Type B pancreatic cell (in vitro differentiated cells): ENCODE measurements at regions not wholly inside any gene's neighbourhood (a gene's known extent, or its start where the extent isn't known, plus 50 kb on each side); places are given as distances from the start of the nearest gene placed in this dataset.

Source experiments
- DNase-seq: peaks from one replicate; pipeline ENCODE4 v3.0.0; 2021; ENCODE audit warnings: mixed read lengths; ENCODE audit not compliant: unreplicated experiment; ENCODE audit errors: extremely low spot score
- H3K27ac Mint-ChIP-seq: 2 replicates; pipeline ENCODE4 v1.8.0; 2021; ENCODE audit warnings: mild to moderate bottlenecking, mixed read lengths
- H3K27me3 Mint-ChIP-seq: 2 replicates; pipeline ENCODE4 v1.8.0; 2021; ENCODE audit warnings: mixed read lengths
- H3K36me3 Mint-ChIP-seq: 2 replicates; pipeline ENCODE4 v1.8.0; 2021; ENCODE audit warnings: mixed read lengths
- H3K4me1 Mint-ChIP-seq: one replicate; pipeline ENCODE4 v1.8.0; 2021; ENCODE audit warnings: mixed read lengths; ENCODE audit not compliant: unreplicated experiment
- H3K4me3 Mint-ChIP-seq: 2 replicates; pipeline ENCODE4 v1.8.0; 2021; ENCODE audit warnings: mild to moderate bottlenecking, mixed read lengths
- H3K9me3 Mint-ChIP-seq: 2 replicates; pipeline ENCODE4 v1.8.0; 2021; ENCODE audit warnings: mixed read lengths
- TF ChIP-seq, protein P1 (sequence below): fragments of 200-600 bp; sonication (generic); conservative IDR thresholded peaks from 2 replicates; pipeline ENCODE4 v1.5.0; 2021; ENCODE audit warnings: antibody characterized with exemption, mild to moderate bottlenecking

DNA sequence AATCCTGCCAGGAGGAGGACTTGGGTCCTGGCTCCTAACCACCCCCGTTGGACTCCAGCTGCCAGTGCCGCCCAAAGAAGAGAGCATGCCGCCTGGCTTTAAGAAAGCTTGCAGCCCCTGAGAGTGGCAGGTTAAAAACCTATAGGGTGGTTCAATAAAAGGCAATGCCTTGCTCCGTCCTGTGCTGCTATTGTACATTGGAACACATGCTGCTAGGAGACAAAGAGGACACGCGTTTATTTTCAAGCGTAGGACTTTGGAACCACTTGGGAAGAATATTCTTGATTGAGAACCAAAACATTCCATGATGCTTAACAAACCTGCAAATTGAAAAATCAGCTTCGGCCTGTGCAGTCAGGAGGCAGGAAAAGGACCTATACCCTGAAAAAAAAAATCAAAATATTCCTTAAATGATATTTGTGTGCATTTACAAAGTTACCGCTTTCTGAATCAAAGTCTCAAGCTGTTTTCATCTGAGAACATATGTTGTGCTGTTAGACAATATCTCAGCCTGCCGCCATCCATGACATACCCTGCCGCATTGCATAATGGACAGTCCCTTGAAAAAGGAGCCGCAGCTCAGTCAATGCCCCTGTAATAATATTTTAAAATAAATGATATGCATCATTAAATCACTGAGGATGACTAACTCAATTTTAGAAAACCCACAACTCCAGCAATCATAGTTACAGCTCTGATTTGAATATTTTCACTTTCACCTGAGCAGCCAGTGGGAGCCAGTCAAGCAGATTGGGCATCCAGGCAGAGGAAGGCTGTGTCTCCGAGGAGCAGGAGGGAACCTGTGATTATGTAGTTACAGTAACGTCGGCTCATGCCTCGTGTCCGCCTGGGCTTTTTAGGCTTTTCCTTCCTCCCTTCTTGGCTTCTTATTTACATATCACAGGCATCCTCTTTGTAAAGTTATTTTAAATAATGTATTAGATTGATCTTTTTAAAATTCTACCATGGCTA is 805.6 kb upstream of the FANCL start:
- DNase-seq = no peak
- H3K4me1 Mint-ChIP-seq = peaks cover 14% of the 10 kb centered on the region
- no peaks in the 10 kb centered on the region for H3K9me3 Mint-ChIP-seq
- H3K4me3 Mint-ChIP-seq = no peak overlapping the region
- no peak overlapping the region for H3K27ac Mint-ChIP-seq
- no peaks in the 10 kb centered on the region for H3K27me3 Mint-ChIP-seq
- TF ChIP-seq, protein P1, sequence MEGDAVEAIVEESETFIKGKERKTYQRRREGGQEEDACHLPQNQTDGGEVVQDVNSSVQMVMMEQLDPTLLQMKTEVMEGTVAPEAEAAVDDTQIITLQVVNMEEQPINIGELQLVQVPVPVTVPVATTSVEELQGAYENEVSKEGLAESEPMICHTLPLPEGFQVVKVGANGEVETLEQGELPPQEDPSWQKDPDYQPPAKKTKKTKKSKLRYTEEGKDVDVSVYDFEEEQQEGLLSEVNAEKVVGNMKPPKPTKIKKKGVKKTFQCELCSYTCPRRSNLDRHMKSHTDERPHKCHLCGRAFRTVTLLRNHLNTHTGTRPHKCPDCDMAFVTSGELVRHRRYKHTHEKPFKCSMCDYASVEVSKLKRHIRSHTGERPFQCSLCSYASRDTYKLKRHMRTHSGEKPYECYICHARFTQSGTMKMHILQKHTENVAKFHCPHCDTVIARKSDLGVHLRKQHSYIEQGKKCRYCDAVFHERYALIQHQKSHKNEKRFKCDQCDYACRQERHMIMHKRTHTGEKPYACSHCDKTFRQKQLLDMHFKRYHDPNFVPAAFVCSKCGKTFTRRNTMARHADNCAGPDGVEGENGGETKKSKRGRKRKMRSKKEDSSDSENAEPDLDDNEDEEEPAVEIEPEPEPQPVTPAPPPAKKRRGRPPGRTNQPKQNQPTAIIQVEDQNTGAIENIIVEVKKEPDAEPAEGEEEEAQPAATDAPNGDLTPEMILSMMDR = no peak
- H3K36me3 Mint-ChIP-seq = no peaks in the 10 kb centered on the region

- no peaks in the 10 kb centered on the region for H3K36me3 Mint-ChIP-seq
- no peak overlapping the region for H3K4me3 Mint-ChIP-seq
These were observed 803.6 kb upstream of the FANCL start for GRCh38 chr2:59044736-59045135.

DNA sequence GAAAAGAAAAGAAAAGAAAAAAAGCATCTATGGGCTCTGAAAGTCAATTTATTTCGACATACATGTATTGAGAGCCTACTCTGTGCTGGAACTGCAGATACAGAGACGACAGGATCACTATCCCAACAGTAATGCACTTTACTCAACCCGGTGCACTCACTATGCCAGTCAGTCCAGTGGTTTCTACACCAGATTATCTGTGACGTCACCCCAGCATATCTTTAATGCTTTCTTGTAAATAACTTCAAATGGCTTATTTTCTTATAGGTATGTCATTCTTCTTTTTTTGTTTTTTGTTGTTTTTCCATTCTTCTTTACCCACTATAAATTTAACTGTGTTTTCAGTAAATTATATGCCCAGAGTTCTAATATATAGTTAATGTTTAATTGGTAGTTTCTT is 800.0 kb upstream of the FANCL start:
- H3K27me3 Mint-ChIP-seq = no peaks in the 10 kb centered on the region
- H3K36me3 Mint-ChIP-seq = no peaks in the 10 kb centered on the region
- TF ChIP-seq, protein P1 = no peak
- no peak overlapping the region for H3K27ac Mint-ChIP-seq
- H3K4me1 Mint-ChIP-seq = no peaks in the 10 kb centered on the region
- no peak for DNase-seq
- H3K4me3 Mint-ChIP-seq = no peak overlapping the region
- no peaks in the 10 kb centered on the region for H3K9me3 Mint-ChIP-seq

More at GRCh38 chr2:59044736-59045135, 803.6 kb upstream of the FANCL start:
- TF ChIP-seq, protein P1 = no peak
- Mint-ChIP-seq H3K9me3 (no peaks in the 10 kb centered on the region), H3K27ac (no peak overlapping the region), H3K27me3 (no peaks in the 10 kb centered on the region), H3K4me1 (peaks cover 14% of the 10 kb centered on the region)
- no peak for DNase-seq

GRCh38 chr2:59034837-59035236 is 793.7 kb upstream of the FANCL start:
- H3K27me3 Mint-ChIP-seq = no peaks in the 10 kb centered on the region
- H3K9me3 Mint-ChIP-seq = no peaks in the 10 kb centered on the region
- peaks cover 16% of the 10 kb centered on the region for H3K4me1 Mint-ChIP-seq
- DNase-seq = no peak
- H3K4me3 Mint-ChIP-seq = no peak overlapping the region
- TF ChIP-seq, protein P1 = no peak
- no peak overlapping the region for H3K27ac Mint-ChIP-seq
- no peaks in the 10 kb centered on the region for H3K36me3 Mint-ChIP-seq

DNA sequence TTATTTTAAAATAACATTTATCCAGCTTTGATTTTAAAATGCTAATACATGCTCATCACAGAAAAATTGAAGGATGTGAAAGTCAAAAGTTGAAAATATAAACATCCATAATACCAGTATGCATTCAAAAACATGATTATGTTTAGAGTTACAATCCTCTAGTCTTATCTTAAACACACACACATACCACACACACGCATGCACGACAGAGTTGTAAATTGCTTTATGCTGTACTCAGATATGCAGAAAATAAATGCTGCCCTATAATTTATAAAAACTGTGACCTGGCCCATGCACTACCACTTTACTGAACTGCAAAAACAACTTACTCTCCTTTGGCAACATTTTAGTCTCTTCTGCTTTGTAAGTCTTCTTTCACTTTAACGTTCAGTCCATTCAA is 793.0 kb upstream of the FANCL start:
- H3K36me3 Mint-ChIP-seq = no peaks in the 10 kb centered on the region
- H3K9me3 Mint-ChIP-seq = no peaks in the 10 kb centered on the region
- DNase-seq = no peak
- TF ChIP-seq, protein P1 = no peak
- no peak overlapping the region for H3K27ac Mint-ChIP-seq
- H3K27me3 Mint-ChIP-seq = no peaks in the 10 kb centered on the region
- H3K4me1 Mint-ChIP-seq = peaks cover 16% of the 10 kb centered on the region
- no peak overlapping the region for H3K4me3 Mint-ChIP-seq
